ENCODE measurements at regions not wholly inside any gene's neighbourhood (a gene's known extent, or its start where the extent isn't known, plus 50 kb on each side); places are given as distances from the start of the nearest gene placed in this dataset.

- TF ChIP-seq CTCF (conservative IDR thresholded peaks at IDR 0.05; ENCODE audit: low read length): no peak
- H3K4me3 ChIP-seq (ENCODE audit: low read length): no peak overlapping the region
- no peak for DNase-seq (ENCODE audit: low read depth)
Measured at GRCh38 chr15:95439922-95440376, 890.6 kb upstream of the NR2F2 start.

- no peak overlapping the region for H3K4me3 ChIP-seq (ENCODE audit: low read length)
- TF ChIP-seq CTCF (conservative IDR thresholded peaks at IDR 0.05; ENCODE audit: low read length): no peak
- DNase-seq (ENCODE audit: low read depth): no peak
Measured at GRCh38 chr15:95440712-95441111, 889.8 kb upstream of the NR2F2 start.

- no peak for DNase-seq (ENCODE audit: low read depth)
- no peak for TF ChIP-seq CTCF (conservative IDR thresholded peaks at IDR 0.05; ENCODE audit: low read length)
- no peak overlapping the region for H3K4me3 ChIP-seq (ENCODE audit: low read length)
Measured at GRCh38 chr15:95442107-95442719, 888.3 kb upstream of the NR2F2 start.

GRCh38 chr15:95444860-95445259 is 885.6 kb upstream of the NR2F2 start:
- H3K4me3 ChIP-seq (ENCODE audit: low read length): no peak overlapping the region
- TF ChIP-seq CTCF (conservative IDR thresholded peaks at IDR 0.05; ENCODE audit: low read length): no peak

GRCh38 chr15:95446854-95447253 is 883.6 kb upstream of the NR2F2 start:
- H3K4me3 ChIP-seq (ENCODE audit: low read length): no peak overlapping the region
- no peak for DNase-seq (ENCODE audit: low read depth)
- no peak for TF ChIP-seq CTCF (conservative IDR thresholded peaks at IDR 0.05; ENCODE audit: low read length)

More at GRCh38 chr15:95444860-95445259, 885.6 kb upstream of the NR2F2 start:
- no peak for DNase-seq (ENCODE audit: low read depth)

- no peak overlapping the region for H3K4me3 ChIP-seq (ENCODE audit: low read length)
- no peak for TF ChIP-seq CTCF (conservative IDR thresholded peaks at IDR 0.05; ENCODE audit: low read length)
- no peak for DNase-seq (ENCODE audit: low read depth)
Measured at GRCh38 chr15:95447486-95447885, 883.0 kb upstream of the NR2F2 start.

GRCh38 chr15:95448531-95449229 is 881.8 kb upstream of the NR2F2 start:
- peak; percentile 21 for DNase-seq (ENCODE audit: low read depth)
- TF ChIP-seq CTCF (conservative IDR thresholded peaks at IDR 0.05; ENCODE audit: low read length): no peak
- no peak overlapping the region for H3K4me3 ChIP-seq (ENCODE audit: low read length)

All from AG10803 (cell line).